ENCODE measurements at regions not wholly inside any gene's neighbourhood (a gene's known extent, or its start where the extent isn't known, plus 50 kb on each side); places are given as distances from the start of the nearest gene placed in this dataset.

DNA sequence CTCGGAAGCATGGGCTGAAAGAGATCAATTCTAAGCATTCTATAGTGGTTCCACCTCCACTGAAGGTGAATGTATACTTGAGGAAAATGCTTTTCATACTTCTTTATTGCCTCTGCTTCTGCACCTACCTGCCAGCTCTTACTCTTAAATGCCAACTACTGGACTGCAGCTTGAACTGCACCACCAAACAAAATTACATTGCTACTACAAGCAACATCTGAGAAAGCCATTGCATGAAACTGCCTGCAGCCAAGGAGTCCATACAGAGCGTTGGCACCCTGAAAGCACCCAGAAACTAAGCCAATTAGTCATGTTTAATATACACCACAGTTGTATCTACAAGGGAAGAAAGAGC is 440.9 kb downstream of the BTBD3 start:
- DNase-seq (ENCODE audit: low read depth, low spot score) = no peak

DNA sequence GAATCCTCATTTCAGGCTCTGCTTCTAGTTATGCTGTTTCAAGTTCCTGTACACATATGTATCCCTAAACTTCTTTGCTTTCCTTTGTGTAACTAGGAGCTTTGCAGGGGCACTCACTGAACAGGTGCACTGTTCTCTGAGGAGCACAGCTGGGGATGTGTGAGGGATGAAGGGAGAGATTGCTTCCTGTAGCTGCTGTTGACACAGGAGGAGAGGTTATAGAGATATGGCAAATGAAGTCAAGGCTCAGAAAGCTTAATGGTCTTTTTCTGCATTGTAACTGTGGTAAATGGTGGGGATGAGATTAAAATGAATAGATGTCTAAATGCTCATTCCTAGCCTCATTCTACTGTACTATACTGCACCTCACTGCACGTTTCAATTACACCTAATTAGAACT is 454.3 kb downstream of the BTBD3 start:
- no peak for DNase-seq (ENCODE audit: low read depth, low spot score)

DNA sequence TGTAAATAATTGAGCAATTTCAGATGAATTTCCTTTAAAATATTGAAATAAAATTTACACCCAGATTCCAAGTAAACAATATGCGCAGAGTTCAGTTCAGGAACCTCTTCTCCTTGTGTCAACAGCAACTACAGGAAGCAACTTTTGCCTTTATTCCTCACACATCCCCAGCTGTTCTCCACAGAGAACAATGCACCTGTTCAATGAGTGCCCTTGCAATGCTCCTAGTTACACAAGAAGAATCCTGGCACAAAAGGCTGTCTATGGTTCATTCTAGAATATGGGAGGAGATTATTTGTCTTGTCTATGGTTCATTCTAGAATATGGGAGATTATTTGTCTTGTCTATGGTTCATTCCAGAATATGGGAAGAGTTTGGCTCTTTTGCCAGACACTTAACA is 454.9 kb downstream of the BTBD3 start:
- no peak for DNase-seq (ENCODE audit: low read depth, low spot score)

DNA sequence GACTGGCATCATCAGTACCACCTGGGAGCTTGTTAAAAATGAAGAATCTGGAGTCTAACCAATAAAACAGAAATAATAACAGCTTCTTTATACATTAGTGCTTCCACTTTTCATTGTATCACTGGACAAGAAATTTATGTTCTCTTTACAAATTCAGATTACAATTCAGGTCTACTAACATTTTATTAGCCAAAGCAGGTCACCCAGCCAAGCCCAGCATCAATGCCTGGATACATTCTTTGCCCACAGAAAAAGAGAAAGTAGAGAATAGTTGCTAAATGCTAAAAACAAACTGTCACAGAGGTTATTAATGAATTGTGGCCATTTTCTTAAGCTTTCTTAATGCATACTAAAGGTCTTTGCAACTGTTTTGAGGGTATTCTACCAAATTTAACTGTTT is 458.3 kb downstream of the BTBD3 start:
- DNase-seq (ENCODE audit: low read depth, low spot score) = no peak

DNA sequence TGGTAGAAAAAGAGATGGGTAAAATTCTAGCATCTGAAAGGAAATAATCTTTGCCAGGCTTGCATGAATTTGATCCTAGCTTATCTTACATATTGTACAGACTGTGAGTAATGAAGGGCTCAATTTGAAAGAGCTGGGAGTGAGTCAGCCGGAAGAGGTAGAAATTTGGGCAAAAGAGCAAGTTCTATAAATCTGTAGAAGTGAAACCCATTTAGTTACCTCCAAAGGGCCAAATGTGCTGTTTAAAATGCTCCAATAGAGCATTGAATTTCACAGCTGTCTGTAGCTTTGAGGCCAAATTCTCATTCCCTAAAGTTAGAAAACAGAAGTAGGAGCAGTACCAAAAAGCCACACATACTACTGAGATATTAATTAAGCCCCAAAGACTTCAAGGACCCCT is 466.1 kb downstream of the BTBD3 start:
- DNase-seq (ENCODE audit: low read depth, low spot score) = no peak

DNA sequence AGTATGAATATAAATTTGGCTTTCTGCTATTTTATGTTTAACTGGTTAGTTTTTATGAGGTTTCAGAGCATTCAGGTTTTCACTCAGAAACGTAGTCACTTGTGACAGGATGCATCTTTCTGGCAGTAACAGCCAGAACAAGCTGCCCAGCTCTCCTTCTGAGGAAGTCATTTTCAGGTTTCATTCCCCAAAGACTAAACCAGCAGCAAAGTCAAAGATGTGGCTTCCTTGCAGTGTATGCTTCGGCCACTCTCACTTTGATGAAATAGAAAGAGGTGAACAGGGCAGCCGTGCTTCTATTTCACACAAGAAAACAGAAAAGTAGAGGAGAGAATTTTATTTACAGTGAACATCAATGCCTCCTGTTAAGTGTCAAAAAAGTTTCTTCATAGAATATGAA is 469.1 kb downstream of the BTBD3 start:
- no peak for DNase-seq (ENCODE audit: low read depth, low spot score)

DNA sequence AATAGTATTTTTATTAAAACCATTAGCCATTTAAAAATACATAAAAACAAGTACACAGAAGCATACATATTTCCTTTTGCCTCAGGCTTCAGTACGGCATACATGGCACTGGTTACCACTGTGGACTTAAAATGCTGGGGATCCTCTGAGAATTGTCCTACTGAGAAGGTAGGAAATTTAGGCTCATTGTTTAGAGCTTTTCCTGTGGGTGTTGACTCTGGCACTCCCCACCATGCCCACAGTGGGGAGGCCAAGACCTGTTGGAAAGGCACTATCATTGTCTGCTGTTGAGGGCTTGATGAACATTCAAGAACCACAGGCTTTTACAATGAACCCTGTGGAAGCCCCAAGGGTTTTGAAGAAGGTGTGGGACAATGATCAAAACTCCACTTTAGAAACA is 473.4 kb downstream of the BTBD3 start:
- no peak for DNase-seq (ENCODE audit: low read depth, low spot score)

DNA sequence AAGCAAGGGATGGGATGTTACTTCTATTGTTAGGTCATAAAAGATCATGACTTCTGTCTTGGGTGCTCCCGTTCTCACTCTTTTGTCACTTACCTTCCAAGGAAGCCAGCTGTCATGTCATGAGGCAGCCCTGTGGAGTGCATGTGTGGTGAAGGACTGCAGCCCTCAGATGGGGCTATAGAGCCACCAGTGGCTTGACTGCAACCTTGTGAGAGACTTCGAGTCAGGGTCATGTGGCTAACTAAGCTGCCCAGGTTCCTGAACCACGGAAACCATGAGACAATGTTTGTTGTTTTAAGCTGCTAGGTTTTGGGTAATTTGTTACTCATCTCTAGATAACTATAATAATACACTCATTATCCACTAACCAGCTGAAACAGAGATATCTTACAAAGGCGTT is 477.1 kb downstream of the BTBD3 start:
- no peak for DNase-seq (ENCODE audit: low read depth, low spot score)

DNA sequence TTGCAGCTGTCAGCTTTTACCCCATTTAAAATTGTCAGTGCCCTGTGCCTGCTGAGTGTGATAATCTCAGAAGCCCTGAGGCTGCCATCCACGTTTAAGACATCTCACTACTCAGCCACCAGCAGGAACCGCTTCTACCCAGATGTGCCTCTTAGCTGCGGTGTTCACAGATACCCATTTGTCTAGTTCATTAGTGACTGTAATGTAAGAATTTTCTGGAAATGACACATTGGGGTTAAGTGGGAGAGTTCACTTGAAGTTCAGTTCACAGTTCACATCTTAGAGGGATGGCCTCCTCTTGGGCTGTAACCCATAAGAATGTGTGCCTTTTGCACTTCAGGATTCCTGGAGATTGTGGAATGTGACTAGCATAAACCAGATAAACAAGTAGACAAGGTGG is 477.7 kb downstream of the BTBD3 start:
- no peak for DNase-seq (ENCODE audit: low read depth, low spot score)

DNA sequence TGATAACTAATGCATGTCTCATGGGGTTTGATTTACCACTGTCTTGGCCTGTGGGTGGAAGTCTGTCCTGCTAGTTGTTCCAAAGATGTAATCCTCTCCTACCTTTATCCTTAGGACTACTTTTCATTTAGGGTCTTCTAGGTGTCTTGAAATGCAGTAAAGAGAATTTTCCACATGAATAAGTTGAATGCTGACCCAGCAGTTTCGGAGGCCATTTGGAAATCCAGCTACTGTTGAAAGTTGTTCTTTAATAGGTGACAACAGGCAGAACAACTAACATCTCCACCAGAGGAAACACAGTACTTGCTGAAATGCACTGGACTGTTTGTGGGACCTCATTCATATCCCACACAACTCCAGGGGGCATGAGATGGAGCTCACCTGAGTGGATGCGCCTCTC is 478.1 kb downstream of the BTBD3 start:
- no peak for DNase-seq (ENCODE audit: low read depth, low spot score)

DNA sequence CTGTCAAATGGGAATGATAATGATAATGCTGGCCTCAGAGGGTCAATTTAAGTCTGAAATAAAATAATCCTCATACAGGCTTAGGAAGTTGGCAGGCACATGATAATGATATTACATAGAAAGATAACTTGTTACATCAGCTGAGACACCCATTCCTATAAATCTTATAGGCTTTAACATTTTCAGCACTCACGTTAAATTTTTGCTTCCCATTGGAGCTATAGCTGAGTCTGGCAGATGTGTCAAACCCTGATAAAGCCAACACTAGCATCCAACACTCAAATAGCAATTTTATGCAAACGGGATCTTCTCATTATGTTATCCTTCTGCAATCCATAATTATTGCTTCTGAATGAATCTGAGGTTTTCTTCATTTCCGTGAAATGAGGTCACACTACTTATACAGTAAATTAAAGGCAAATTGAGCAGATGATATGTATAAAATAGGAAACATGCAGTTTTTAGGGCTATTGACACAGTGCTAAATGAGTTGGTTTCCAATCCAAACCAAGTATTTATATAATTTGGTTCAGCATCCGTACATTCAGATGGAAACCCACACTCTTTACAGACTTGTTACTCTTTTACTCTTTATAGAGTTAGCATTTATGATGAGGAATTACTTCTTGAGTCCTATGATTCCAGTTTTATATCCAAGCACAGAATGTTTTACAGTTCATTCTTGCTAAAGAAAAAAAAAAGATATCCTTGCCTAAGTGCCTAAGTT is 481.6 kb downstream of the BTBD3 start:
- no peak for DNase-seq (ENCODE audit: low read depth, low spot score)

DNA sequence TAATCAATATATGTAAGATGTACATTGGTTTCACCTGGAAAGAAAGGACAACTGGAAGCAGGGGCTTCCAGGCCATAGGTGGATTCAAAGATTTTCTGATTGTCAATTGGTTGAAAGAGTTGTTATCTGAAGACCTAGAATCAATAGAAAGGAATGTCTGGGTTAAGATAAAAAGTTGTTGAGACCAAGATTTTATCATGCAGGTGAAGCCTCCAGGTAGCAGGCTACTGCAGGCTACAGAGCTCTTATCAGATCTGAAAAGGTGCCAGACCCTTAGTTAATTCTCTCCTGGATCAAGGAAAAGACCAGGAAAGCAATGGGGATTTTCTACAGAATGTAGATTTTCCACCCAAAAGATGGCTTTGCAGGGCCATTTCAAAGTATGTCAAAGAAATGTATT is 487.2 kb downstream of the BTBD3 start:
- DNase-seq (ENCODE audit: low read depth, low spot score) = no peak

DNA sequence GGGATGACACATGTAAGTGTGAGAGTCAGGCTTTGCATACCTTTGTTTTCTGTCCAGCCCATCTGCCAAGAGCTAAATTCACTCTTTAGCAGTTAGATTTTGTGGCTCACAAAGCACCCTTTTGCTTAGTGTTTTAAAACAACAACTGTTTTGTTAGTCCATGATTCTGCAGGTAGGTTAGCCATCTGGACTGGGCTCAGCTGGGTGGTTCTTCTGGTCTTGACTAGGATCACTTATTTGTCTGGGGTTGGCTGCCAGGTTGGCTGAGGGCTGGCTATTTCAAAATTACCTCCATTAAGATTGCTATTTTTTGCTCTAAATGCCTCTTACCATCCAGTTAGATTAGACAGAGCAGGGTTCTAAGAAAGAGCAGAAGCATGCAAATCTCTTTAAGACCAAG is 489.3 kb downstream of the BTBD3 start:
- DNase-seq (ENCODE audit: low read depth, low spot score) = no peak

DNA sequence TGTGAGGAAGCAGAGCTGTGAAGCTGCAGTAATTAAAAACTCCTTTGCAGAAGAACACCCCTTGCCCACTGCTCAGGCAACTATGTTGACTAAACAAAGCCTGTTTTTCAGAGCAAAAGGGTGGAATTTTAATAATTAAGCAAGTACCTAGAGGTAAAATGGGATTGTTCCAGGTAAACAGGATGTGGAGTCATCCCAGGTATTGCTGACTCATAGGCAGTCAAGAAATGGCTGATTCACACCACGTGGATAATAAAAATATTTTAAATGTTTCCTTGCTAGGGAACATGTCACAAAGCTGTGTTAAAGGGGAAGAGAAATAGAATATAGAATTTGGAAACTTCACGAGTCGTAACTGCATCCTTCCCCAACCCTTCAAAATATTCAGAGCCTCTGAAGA is 491.8 kb downstream of the BTBD3 start:
- DNase-seq (ENCODE audit: low read depth, low spot score) = no peak

DNA sequence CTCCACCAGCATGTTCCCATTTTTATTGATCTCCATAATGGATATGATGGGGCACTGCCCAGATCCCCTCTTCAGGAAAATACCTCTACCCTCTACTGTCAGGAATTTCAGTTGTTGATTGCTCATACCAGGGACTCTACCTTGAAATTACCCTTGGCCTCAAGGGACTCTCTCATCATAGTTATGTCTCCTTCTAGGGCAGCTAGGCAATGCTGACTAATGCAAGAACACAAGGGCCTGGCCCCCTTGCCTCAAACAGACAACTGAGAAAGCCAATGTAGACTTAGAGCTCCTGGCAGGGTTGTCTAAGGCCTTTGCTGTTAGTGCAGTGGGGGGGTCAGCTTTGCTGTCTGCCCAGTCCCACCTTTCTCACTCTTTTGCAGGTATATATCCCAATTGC is 493.1 kb downstream of the BTBD3 start:
- no peak for DNase-seq (ENCODE audit: low read depth, low spot score)

DNA sequence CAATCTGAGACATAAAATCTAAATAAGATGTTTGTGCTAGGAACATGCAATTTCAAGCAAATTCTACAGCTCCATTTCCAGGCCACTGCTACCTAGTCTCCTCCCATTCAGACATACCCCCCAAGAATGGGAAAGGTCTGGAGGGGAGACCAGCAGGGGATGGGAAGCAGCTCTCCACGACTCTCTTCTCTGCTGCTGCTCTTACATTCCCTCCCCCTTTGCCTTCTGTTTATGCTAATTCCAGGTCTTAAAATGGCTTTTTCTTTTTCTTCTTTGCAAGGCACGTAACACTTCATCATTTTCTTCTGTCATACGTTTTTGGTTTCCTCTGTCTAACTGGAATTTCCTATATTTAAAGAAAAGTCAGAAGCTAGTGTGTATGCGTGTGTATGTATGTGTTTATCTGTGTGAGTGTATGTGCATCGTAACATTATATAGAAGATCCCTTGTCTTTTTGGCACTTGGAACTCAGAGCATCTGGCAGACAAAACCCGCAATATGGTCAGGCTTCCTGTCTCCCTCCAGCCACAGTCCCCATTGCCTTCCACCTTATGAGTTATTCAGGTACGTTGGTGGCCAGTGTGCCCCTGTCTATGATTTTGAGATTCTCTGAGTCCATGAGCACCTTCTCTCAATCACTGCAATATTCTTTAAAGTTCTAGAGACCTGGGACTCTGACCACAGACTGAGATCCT is 493.7 kb downstream of the BTBD3 start:
- DNase-seq (ENCODE audit: low read depth, low spot score) = no peak

DNA sequence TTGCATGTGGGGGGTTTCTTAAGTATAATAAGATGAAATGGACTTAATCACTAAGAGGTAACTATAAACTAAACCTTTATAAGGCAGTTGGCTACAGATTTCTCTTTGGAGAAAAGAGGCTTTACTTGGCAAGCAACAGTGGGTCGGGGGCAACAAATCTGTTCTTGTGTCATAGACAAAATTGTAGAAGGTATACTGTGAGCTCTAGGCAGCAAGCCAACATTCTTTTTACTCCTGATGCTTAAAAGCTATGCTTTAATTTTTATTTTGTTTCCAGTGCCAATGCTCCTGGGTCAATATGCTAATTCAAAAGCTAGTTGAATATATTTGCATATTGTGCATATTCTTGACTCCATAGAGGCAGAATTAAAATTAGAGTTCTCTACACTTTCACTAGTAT is 495.4 kb downstream of the BTBD3 start:
- DNase-seq (ENCODE audit: low read depth, low spot score) = no peak

DNA sequence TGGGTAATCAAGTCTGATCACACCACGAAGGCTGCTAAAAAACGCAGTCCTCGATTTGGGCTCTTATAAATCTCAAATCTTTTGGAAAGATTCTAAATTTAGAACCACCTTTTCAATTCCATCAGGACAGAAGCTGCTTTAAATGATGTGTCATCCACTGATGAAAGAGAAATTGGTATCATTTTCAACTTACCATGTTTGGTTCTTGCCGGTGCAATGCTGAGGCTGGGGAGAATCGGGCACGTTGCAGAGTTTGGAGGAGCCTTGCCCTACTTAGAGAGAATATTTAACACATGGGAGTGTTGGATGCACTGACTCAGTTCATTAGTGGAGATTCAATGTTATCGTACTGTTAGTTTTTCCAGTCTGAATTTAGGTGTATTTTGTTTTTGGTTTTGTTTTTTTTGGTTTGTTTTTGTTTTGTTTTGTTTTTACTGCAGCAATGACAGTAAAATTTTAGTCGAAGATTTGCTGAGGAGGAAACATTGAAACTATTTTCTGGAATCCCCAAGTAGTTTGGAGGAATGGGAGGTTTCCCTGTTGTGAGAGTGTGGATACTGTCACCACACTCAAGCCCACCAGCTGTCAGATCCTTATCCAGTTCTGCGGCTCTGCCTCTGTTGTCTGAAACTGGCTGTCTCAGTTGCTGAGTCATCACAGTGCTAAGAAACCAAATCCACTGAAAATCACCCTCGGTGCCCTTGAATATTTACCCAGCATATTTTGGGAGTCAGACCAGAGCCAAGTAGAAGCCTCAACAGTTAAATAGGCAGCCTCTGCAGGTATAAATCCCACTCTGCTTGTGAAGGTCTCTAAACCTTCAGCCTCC is 497.0 kb downstream of the BTBD3 start:
- no peak for DNase-seq (ENCODE audit: low read depth, low spot score)

DNA sequence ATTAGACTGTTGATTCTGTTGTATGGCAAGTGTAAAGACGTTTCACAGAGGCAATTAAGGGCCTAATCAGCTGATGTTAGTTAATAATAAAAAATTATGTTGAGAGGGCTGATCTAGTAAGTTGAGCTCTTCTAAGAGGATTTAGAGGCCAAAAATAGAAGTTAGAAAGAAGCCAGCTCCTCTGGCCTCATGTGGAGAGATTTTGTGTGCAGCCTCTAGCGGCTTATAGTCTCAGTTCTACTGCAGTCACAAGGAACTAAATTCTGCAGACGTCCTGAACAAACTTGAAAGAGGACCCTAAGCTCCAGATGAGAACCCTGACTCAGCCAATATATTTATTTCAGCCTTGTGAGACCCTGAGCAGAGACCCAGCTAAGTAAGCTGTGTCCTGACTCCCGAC is 498.6 kb downstream of the BTBD3 start:
- no peak for DNase-seq (ENCODE audit: low read depth, low spot score)

DNA sequence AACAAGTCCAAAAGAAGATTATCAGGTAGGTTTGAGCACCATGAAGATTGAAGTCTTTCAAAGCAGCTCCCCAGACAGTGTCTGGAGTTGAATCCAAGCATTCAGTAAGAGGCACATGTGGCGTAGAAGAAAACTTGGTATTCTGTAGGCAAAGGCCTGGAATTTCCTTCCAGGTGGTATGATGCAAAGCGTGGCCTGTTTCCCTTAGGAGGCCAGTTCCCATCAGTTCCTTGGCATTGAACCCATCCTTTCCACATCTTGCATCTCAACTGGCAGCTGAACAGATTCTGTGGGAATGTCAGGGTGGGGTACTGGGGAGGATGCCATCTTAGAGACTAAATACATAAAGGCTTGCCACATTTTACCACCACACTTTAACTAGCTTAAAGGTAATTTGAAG is 516.0 kb downstream of the BTBD3 start:
- DNase-seq (ENCODE audit: low read depth, low spot score) = no peak

DNA sequence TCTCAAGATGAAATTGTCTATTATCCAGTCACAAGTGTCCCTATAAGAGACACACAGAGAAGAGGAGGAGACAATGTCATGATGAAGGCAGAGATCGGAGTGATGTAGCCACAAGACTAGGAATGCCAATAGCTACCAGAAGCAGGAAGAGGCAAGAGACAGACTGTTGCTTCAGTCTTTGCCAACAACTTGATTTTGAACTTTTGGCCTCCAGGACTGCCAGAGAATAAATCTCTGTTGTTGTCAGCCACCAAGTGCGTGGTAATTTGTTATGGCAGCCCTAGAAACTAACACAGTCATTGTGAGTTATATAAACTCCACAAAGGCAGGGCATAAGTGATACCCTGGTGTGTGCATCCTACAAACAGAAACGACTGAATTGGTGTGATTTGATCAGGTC is 517.0 kb downstream of the BTBD3 start:
- DNase-seq (ENCODE audit: low read depth, low spot score) = no peak

DNA sequence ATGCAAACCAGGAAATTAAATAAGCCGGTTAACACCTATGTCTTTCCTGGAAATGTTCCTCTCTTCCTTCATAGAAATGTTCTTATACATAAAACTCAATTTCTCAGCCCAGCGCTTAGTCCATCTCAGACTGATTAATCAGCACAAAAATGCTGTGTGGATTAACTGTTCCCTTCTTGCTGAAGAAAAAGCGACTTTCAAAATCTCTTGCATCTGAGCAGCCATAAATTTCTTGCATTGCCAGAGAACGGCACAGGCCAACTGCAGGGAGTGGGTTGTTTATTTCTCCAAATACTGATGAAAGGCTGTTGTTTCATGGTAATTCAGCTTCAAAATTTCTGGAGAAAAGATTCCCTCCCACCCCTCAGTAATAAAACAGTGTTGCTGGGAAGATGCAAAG is 517.6 kb downstream of the BTBD3 start:
- no peak for DNase-seq (ENCODE audit: low read depth, low spot score)

DNA sequence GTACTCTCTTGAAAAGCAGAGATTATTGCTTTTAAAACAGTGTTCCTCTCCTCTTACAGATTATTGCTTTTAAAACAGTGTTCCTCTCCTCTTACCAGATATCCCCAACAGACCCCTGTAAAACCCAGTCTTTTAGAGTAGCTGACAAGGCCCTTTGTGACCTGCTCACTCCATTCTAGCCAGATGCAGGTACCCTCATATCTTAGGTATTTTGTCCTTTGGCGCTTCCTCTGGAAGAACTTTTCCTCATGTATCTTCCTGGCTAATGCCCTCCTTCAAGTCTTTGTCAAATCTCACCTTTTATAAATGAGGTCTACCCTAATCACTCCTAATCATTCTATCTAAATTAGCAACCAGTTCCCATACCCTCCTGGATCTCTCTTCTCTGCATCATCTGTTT is 536.0 kb downstream of the BTBD3 start:
- DNase-seq (ENCODE audit: low read depth, low spot score) = no peak

Measured in brain pericyte (primary cell).